Right ventricle myocardium inferior (tissue), 1 donor: ENCODE measurements at regions not wholly inside any gene's neighbourhood (a gene's known extent, or its start where the extent isn't known, plus 50 kb on each side); places are given as distances from the start of the nearest gene placed in this dataset.

Experiments
- ATAC-seq: fragments of 200-7000 bp; cut with Tn5 transposase; one replicate; pipeline ENCODE4 v1.9.1; 2020; ENCODE audit warnings: mild to moderate bottlenecking, moderate library complexity
- DNase-seq: peaks from one replicate; pipeline ENCODE4 v3.0.0; 2021; ENCODE audit errors: missing footprints
- intact Hi-C: fragments of 100-400 bp; cut with DNase I; formaldehyde crosslinking; loops from one replicate; pipeline ENCODE4 v1.11.0; 2022
- donor health status: DM: no; HTN: yes; CAD: no; lungs with severe emphysema.

DNA sequence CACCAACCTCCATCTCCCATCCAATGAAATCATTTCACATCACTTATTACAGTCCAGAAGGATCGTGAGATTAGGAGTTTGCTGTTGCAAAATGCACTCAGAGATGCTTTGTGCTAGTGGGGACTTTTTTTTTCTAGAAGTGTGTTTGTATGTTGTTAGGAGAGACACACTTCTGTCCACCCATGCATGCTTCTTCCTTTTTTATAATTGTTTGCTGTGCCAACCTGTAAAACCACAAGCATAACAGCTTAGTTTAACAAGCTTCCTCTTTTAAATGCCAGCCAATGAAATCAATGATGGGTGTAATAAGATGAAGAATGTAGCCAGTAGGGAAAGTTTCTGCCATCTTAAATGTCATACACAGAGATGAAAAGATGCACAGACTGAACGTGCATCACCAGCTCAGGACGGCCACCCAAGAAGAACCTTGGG lies 305.6 kb upstream of the STT3B start:
- intact Hi-C loops: no loop called here
- ATAC-seq (no peak), DNase-seq (no peak)

DNA sequence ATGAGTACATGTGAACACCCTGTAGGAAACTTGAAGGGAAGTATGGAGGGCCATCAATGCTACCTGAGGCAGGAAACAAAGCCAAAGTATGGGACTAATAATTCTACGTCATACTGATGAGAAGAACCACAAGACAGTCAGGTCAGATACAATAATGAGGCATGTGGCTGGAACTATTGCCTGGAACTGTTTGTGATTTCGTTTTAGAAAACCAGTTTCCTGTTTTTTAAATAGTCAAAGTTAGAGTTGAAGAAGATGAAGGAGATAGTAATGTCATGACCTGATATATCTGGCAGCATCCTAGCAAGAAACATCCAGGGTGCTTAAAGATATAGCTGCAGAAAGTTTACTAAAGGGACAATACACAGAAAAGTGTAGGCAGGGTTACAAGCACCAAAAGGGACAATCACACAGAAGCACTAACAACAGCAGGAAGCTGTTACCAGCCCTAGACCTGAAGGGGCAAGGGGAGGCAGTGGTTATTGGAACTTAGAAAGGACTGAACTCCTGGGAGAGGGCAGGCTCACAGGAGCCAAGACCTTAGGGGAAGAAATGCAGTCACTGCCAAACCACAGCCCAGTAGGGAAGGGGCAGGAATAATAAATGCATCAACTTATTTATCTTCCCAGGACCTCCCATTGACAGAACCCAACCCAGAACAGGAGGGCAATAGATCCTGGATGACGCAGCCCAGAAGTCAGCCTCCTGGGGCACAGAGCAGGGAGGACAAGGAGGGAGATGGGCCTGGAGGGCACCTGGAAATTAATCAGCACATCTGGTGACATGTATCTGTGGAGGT lies 302.1 kb upstream of the STT3B start:
- DNase-seq (no peak), ATAC-seq (no peak)
- intact Hi-C loops: no loop called here

DNA sequence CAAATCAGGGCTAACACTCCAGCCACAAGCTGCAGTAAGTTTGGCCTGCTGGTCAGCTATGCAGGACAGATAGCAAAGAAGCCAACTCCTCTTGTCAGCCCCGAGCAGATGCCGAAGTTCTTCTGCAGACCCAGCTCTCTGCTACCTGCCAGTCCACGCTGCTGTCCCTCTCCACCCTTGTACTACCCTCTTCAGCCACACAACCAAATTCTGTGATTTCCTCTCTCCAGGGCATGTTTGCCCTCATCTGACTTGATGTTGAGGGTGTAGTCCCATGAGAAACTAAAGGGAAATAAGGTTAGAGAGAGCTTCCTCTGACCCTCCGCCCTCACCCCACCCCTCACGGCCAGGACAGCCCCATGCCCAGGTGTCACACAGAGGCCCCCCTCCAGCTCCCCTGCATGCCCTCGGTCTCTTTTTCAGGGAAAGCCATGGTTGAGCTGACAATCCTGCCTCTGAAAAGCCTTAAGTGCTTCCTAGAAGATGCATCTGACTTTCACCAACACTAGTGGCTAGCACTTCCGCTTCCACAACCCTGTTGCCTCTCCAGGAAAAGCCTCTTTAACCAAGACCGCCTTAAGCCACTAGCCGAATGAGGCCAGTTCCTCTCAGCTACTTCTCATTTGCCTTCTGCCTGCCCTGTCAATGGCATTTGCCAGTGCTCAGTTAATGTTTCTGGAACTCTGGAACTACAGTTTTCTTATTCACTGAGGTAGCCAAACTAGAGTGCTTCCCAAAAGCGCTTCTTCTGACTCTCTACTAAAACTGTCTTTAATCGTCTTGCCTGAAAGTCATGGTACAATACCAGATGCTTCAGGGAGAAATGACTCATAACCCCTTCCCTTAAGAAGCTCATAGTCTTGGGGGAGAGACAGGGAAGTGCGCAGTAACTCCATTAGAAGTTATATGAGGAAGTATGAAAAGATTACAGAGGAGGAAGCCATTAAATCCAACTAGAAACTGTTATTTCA lies 300.4 kb upstream of the STT3B start:
- ATAC-seq (peak; percentile 63), DNase-seq (no peak)
- intact Hi-C loops: no loop called here

DNA sequence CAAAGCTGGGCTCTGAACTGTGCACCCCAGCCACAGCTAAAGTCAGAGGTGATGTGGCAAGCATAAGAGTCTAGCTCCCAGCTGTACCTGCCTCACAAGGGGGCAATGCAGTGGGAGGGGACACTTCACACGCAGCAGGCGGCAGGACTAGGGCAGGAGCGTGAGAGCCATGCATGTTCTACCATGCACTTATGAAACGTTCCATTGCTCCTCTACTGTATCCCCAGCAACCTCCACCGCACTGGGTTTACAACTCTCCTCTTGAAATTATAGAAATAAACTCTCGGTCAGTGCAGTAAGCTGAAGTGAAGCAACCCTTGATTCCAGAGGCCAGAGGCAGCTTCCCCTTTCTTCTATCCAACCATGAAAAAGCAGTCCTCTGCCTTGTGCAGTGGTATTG lies 298.6 kb upstream of the STT3B start:
- intact Hi-C loops: no loop called here
- DNase-seq: no peak

DNA sequence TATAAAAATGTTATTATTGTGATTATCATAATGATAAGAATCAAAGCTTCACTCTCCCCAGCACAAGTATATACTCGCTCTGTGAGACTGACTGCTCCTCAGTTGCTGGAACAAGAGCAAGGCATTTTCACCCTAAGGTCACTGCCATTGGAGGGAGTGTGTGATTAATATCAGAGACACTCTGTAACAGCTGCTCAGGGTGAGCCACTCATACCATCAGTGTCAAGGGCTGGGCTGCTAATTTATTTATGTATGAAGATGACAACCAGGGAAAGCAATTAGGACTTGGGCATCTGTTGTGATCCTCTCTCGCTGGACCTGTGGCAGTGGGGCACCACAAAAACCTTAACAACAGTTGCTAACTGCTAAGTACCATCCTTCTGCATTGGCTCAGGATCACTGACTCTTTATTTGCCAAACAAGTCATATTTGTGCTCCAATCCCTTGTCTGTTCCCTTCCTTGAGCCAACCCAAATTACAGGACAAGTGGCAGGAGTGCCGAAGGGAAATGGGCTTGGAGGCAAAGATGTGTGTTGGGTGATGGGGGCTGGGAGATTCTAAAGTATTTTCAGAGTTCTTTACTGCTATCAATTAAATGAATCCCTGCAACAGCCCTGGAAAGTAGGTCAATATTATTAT lies 297.5 kb upstream of the STT3B start:
- intact Hi-C loops: no loop called here

More for the DNA sequence above, 298.6 kb upstream of the STT3B start:
- peak; percentile 26 for ATAC-seq

DNA sequence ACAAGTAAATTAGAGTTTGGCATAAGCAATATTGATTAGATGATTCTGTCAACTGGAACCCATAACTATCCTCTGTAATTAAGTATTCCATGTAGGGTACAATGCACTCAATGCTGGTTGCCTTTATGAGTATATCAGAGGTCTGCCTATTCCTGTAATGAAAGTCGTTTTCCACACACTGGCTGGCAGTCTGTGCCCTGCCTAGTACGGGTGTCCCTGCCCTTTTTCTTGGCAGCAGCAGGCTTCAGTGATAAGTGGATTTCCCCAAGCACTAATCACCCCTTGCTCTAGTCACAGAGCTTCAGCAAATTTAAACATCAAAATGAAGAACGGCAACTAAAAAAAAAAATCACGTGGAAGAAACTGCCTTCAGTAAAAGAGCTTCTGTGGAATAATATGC lies 294.8 kb upstream of the STT3B start:
- intact Hi-C loops: no loop called here
- ATAC-seq (no peak), DNase-seq (no peak)

More for the DNA sequence above, 297.5 kb upstream of the STT3B start:
- ATAC-seq (no peak), DNase-seq (no peak)

DNA sequence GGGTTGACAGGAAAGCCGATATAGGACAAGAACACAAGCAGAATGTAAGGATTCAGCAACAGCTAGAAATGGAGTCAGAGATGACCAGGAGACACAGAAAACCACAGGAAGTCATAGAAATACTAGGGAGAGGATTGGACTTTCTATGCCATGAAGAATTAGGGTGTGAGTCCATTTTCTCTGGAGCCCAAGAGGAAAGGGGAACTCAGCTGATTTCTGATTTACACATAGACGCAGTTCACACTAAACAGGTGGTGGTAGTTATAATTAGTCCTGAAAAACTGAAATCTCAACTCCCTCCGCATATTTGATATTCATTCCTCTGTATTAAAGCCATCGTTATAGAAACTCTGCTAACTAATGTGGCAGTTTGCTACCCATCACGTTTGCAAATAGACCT lies 292.7 kb upstream of the STT3B start:
- ATAC-seq: no peak
- intact Hi-C loops: no loop called here
- no peak for DNase-seq

DNA sequence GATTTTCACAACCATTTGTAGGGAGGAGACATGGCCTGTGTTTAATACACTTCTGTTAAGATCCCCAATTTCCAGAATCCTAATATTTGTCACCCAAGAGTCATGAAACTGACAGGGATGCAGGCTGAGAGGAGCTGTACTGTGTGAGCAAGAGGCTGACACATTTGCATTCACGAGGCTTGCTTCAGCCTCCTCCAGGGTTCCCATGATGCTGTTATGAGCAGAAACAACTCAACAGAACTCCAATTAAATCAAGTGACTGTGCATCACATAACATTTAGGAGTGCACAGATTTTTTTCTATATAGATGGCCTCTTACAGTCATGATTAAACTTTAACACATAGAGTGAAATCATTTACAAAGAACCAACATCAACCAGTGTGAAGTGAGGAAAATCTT lies 292.3 kb upstream of the STT3B start:
- intact Hi-C loops: no loop called here
- ATAC-seq (no peak), DNase-seq (no peak)

DNA sequence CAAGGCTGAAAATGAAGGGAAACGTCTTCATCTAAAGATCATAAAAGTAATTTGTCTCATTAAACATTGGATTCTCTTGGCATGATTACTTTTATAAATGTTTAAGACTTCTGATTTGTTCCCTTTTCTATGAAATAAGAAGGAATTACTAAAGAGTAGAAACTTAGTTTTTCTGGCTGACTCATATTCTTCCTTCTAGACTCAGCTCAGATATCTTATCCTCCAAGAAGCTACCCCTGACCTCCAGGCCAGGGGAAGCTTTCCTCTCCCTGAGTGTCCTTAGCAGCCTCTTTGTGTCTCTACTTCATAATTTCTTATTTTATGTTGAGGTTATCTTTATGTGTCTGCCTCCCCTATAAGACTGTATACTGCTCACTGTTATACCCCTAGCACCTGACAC lies 291.9 kb upstream of the STT3B start:
- ATAC-seq: no peak
- DNase-seq: no peak
- intact Hi-C loops: no loop called here

DNA sequence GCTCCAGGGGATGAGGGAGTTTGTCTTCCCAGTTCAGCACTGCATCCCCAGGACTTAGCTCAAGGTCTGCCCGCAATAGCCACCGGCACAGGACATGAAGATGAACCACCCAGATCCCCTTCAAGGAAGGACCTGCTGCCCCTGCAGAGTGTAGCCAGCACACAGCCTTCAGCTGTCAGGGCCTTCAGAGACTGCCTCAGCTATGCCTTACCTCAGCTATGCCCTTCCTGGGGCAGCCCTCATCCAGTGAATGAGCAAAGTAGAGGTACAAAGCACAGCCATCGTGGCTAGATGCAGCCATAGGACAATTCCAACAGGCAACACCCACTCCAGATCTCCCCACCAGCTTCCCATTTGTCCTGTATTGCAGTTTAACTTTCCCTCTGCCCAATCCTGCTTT lies 291.2 kb upstream of the STT3B start:
- intact Hi-C loops: no loop called here
- DNase-seq (no peak), ATAC-seq (no peak)

DNA sequence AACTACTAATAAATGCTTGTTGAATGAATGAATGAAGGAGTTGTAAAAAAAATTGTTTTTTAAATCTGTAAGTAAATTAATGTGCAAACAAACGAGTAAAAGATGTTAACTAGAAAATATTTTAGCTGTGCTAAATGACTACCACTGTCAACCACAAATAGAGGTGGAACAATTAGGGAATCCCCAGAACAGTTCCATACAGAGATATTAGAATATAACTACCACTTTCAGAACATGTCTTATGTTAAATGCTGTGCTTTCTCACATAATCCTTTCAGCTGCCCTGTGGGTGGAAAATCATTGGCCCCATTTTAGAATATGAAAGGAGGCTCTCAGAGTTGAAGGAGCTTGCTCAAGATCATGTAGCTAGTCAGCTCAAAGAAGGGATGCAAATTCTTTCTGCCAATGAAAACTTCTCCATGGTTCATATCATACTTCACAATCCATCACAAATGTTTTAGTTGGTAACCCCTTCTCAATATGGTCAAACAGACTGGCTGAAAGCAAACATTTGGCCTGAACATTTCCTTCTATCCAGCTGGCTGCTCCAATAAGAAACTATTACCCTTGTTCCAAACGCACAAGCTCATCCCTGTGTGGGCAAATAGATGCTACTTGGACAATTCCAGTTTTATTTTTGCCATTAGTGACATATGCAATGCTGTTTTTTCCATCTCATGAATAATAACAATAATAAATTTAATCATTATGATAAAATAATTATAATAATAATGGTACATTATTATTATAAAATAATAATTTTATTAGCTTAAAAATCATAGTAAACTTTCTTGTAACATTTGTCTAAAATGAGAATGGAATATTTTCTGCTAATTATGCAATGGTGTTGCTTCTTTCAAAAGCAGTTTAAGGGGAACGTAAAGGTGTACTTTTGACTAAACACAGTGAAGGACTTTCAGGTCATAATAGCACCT lies 290.4 kb upstream of the STT3B start:
- intact Hi-C loops: no loop called here
- no peak for ATAC-seq
- no peak for DNase-seq

DNA sequence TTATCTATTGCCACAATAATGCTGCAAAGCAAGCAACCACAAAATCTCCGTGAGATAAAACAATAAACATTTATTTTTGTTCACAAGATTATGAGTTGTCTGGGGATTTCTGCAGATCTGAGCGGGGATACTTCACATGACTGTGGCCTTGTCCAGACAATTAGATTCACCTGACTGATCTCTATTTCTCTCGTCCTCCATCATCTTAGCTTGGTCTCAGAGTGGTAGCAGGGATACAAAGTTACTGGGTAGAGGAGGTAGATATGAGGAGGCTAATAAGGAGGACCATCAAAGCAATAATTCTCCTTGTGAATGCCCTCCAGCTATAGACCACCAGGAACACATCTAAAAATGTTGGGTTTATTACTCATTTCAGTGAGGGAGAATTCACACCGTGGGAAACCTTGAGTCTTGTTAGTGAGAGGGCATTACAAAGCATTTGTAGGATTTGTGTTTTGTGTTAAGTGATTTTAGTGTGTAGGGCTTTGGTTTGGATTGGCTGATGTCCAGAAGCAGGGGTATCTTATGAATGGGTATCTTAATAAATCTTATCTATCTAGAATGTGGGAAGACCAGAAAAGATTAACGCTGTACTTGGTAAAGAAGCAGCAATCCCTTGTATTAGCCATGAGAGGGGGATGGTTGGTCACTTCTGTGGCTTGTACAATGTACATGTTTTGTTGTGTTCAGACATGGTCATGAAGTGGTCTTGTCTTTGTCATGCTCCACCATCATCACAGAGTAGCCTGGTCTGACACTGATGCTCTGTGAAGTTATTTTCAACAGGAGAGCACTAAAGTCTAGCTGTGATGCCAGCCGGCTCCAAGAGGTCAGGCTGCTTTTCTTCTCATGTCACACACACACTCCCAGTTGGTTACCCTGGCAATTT lies 287.6 kb upstream of the STT3B start:
- no peak for ATAC-seq

DNA sequence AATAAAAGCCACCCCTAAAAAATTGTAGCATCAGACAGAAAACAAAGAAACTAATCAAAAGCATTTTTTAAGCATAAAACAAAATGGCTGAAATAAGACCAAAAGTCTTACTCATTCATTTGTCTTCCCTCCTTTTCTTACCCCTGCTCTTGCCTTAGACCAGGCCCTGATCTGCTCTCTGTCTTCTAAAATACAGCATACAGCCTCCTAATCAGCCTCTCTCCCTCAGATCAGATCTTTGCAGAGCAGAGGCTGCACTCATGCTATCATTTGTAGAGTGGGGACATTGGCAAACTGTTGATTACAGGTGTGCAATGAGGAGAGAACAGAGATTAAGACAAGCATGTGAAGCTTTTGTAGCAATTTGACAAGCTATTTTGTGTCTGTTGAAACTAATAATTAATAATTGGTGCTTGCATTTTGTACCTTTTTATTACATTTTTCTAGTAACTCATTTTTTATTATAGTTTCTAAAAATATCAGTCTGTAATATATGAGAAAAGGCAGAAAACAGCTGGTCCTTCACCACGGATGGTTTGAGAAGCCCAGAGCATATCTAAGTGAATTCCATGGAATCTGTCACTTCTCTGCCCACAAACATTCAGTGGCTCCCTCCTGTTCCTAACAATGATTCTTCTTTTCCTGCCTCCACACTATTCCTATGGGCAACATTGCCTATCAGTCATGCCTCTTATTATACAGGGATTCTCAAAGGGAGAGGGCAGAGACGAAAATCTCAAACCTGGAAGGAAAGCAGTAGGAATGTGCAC lies 286.2 kb upstream of the STT3B start:
- DNase-seq: no peak
- intact Hi-C loops: no loop called here
- ATAC-seq: no peak

More for the DNA sequence above, 287.6 kb upstream of the STT3B start:
- DNase-seq: no peak
- intact Hi-C loops: no loop called here

DNA sequence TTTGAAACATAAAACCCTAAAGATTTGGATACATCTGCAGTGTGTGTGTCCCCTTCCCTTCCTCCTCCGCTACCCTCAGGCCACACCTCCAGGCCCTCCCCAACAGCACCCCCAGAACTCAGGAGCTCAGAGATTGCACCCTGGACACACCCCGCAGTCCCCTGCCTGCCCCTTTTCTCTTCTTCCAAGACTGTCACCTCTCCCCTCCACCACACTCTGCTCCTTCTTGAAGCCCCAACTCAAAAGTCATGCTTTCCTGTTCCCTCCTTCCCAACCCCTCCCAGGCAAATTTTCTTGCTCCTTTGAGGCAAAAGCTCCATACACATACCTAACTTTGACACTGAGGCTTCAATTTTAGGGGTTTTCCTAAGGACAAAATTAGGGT lies 285.7 kb upstream of the STT3B start:
- DNase-seq (no peak), ATAC-seq (no peak)
- intact Hi-C loops: no loop called here

DNA sequence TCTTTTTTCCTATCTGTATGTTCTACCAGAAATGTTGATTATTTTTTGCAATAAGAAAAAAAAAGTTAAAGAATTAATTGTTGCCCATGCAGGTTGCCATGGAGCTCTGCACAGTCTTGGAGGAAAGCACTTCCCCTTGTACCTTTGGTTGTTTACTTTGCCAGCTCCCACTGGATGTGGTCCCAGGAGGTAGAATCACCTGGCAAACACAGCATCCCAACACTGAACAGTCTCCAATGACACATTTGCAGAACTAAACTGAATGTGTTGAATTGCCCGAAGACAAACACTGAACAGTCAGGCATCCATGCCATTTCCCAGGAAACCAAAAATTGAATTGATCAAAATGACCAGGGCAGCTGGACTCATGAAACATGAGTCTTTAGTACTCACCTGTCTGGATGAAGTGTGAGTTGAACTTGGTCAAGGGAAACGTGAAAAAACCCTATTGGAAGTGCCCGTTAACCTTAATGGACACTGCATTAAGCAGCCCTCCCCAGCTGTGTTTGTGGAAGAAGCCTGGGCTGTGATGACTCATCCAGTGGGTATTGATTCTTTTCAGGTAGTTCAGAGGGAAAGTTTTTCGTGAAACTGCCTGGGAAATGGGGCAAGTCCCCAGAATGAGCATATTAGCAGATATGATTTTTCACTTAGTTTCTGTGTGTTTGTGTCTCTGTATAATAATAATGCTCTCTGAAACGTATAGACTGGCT lies 284.7 kb upstream of the STT3B start:
- intact Hi-C loops: no loop called here
- DNase-seq (no peak), ATAC-seq (no peak)

DNA sequence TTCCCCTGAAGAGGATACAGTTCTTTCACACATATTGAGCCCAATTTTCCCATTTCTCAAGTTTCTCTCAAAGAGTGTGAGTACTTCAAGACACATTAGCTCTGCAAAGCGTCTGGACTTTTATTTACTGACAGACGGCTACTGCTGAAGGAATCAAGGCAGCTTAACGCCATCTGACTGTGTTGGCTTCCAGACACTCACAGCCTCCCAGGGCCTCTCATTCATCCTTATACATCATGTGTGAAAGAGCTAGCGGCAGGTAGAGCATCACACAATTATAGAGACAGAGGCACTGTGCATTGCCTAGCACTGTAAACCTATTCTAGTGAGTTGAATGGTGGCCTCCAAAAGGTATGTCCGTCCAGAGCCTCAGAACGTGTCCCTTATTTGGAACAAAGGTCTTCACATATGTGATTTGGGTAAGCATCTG lies 284.1 kb upstream of the STT3B start:
- ATAC-seq: no peak
- intact Hi-C loops: no loop called here
- no peak for DNase-seq
